ENCODE measurements at regions not wholly inside any gene's neighbourhood (a gene's known extent, or its start where the extent isn't known, plus 50 kb on each side); places are given as distances from the start of the nearest gene placed in this dataset.

- no peaks in the 10 kb centered on the region for H3K27me3 ChIP-seq
- H3K27ac ChIP-seq = no peak overlapping the region
- no peak for DNase-seq
- no peaks in the 10 kb centered on the region for H3K4me1 ChIP-seq
- no peaks in the 10 kb centered on the region for H3K9me3 ChIP-seq
- ATAC-seq (ENCODE audit: low FRiP score in 2 of 2) = no peak
- H3K36me3 ChIP-seq = no peaks in the 10 kb centered on the region
- 98% methylated on average over 2 of the region's 2 CpGs for WGBS, 2 donors
- TF ChIP-seq POLR2AphosphoS5 (IDR thresholded peaks at IDR 0.05) (no peak), EP300 (IDR thresholded peaks at IDR 0.05) (no peak), POLR2A (IDR thresholded peaks at IDR 0.05) (no peak)
- H3K4me3 ChIP-seq = no peak overlapping the region
These were observed 123.3 kb downstream of the TMEM26 start for GRCh38 chr10:61329854-61330253.

- ATAC-seq (ENCODE audit: low FRiP score in 2 of 2) = no peak
- Histone ChIP-seq H3K9me3 (no peaks in the 10 kb centered on the region), H3K36me3 (no peaks in the 10 kb centered on the region), H3K4me3 (no peak overlapping the region), H3K4me1 (no peaks in the 10 kb centered on the region), H3K27me3 (no peaks in the 10 kb centered on the region), H3K27ac (no peak overlapping the region)
- 69 to 79% methylated on average over 5 of the region's 5 CpGs for WGBS, 2 donors
- TF ChIP-seq POLR2AphosphoS5 (IDR thresholded peaks at IDR 0.05) (no peak), POLR2A (IDR thresholded peaks at IDR 0.05) (no peak)
- TF ChIP-seq, protein P1, sequence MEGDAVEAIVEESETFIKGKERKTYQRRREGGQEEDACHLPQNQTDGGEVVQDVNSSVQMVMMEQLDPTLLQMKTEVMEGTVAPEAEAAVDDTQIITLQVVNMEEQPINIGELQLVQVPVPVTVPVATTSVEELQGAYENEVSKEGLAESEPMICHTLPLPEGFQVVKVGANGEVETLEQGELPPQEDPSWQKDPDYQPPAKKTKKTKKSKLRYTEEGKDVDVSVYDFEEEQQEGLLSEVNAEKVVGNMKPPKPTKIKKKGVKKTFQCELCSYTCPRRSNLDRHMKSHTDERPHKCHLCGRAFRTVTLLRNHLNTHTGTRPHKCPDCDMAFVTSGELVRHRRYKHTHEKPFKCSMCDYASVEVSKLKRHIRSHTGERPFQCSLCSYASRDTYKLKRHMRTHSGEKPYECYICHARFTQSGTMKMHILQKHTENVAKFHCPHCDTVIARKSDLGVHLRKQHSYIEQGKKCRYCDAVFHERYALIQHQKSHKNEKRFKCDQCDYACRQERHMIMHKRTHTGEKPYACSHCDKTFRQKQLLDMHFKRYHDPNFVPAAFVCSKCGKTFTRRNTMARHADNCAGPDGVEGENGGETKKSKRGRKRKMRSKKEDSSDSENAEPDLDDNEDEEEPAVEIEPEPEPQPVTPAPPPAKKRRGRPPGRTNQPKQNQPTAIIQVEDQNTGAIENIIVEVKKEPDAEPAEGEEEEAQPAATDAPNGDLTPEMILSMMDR (IDR thresholded peaks at IDR 0.05) = no peak
- DNase-seq = no peak
These were observed 127.8 kb downstream of the TMEM26 start for GRCh38 chr10:61325223-61325960.

- no peak for DNase-seq
These were observed 129.5 kb downstream of the TMEM26 start for GRCh38 chr10:61323726-61324125.

GRCh38 chr10:61321041-61321857, 131.9 kb downstream of the TMEM26 start:
- no peak overlapping the region for H3K4me3 ChIP-seq
- no peaks in the 10 kb centered on the region for H3K27me3 ChIP-seq
- 64 to 75% methylated on average over 3 of the region's 3 CpGs for WGBS, 2 donors
- no peaks in the 10 kb centered on the region for H3K9me3 ChIP-seq
- ATAC-seq (ENCODE audit: low FRiP score in 2 of 2) = no peak
- no peak for DNase-seq
- H3K4me1 ChIP-seq = no peaks in the 10 kb centered on the region
- no peak overlapping the region for H3K27ac ChIP-seq
- TF ChIP-seq, protein P1 (IDR thresholded peaks at IDR 0.05) = no peak
- no peak for TF ChIP-seq EP300 (IDR thresholded peaks at IDR 0.05)
- no peak for TF ChIP-seq POLR2AphosphoS5 (IDR thresholded peaks at IDR 0.05)
- no peak for TF ChIP-seq POLR2A (IDR thresholded peaks at IDR 0.05)
- H3K36me3 ChIP-seq = no peaks in the 10 kb centered on the region

More at GRCh38 chr10:61323726-61324125, 129.5 kb downstream of the TMEM26 start:
- Histone ChIP-seq H3K36me3 (no peaks in the 10 kb centered on the region), H3K27ac (no peak overlapping the region), H3K4me1 (no peaks in the 10 kb centered on the region), H3K4me3 (no peak overlapping the region), H3K27me3 (no peaks in the 10 kb centered on the region), H3K9me3 (no peaks in the 10 kb centered on the region)
- TF ChIP-seq POLR2AphosphoS5 (IDR thresholded peaks at IDR 0.05) (no peak), POLR2A (IDR thresholded peaks at IDR 0.05) (no peak), EP300 (IDR thresholded peaks at IDR 0.05) (no peak)
- TF ChIP-seq, protein P1 (IDR thresholded peaks at IDR 0.05) = no peak
- ATAC-seq (ENCODE audit: low FRiP score in 2 of 2) = no peak

GRCh38 chr10:61320257-61320587, 133.0 kb downstream of the TMEM26 start:
- WGBS, 2 donors = 95 to 99% methylated on average over 5 of the region's 5 CpGs
- ATAC-seq (ENCODE audit: low FRiP score in 2 of 2) = no peak
- Histone ChIP-seq H3K4me1 (no peaks in the 10 kb centered on the region), H3K4me3 (no peak overlapping the region), H3K36me3 (no peaks in the 10 kb centered on the region), H3K9me3 (no peaks in the 10 kb centered on the region), H3K27ac (no peak overlapping the region), H3K27me3 (no peaks in the 10 kb centered on the region)
- no peak for DNase-seq
- TF ChIP-seq, protein P1 (IDR thresholded peaks at IDR 0.05) = no peak
